Peyer's patch (tissue), 4 donors: ENCODE measurements at regions not wholly inside any gene's neighbourhood (a gene's known extent, or its start where the extent isn't known, plus 50 kb on each side); places are given as distances from the start of the nearest gene placed in this dataset.

ENCODE experiments used
- DNase-seq, 3 donors: peaks; one replicate each; pipeline ENCODE4 v3.0.0-alpha.2; 2017 to 2019
- H3K27ac ChIP-seq, 4 donors: fragments of 200-600 bp; sonication (generic); one replicate each; pipeline ENCODE4 v1.5.1; 2016 to 2019
- H3K27me3 ChIP-seq, 2 donors: fragments of 200-600 bp; sonication (generic); one replicate each; pipeline ENCODE4 v1.5.1; 2019
- H3K36me3 ChIP-seq, 3 donors: fragments of 200-600 bp; sonication (generic); one replicate each; pipeline ENCODE4 v1.5.1; 2016 to 2019
- H3K4me1 ChIP-seq, 4 donors: fragments of 200-600 bp; sonication (generic); one replicate each; pipeline ENCODE4 v1.5.1; 2016 to 2019
- H3K4me3 ChIP-seq, 4 donors: fragments of 200-600 bp; sonication (generic); 1 replicate in 3 of 4; 2 replicates in 1 of 4; pipeline ENCODE4 v1.5.1; 2016 to 2019; ENCODE audit warnings: mild to moderate bottlenecking in 1 of 4
- H3K9me3 ChIP-seq, 4 donors: fragments of 200-600 bp; sonication (generic); one replicate each; pipeline ENCODE4 v1.5.1; 2016 to 2019; ENCODE audit warnings: mild to moderate bottlenecking in 1 of 4
- POLR2A ChIP-seq, 2 donors: fragments of 450-650 bp; IDR thresholded peaks; one replicate each; pipeline ENCODE4 v1.5.1; 2017; ENCODE audit warnings: antibody characterized with exemption in 2 of 2, mild to moderate bottlenecking in 2 of 2, moderate library complexity in 2 of 2
- TF ChIP-seq, protein P1 (sequence below), 6 experiments: fragments of 450-650 bp in 4 of 6; fragments of 200-600 bp in 2 of 6; sonication (generic) in 1 of 6; IDR thresholded peaks; one replicate each; pipeline ENCODE4 v1.5.1; 2017 to 2019; ENCODE audit warnings: antibody characterized with exemption in 6 of 6, mild to moderate bottlenecking in 3 of 6, moderate library complexity in 1 of 6

DNA sequence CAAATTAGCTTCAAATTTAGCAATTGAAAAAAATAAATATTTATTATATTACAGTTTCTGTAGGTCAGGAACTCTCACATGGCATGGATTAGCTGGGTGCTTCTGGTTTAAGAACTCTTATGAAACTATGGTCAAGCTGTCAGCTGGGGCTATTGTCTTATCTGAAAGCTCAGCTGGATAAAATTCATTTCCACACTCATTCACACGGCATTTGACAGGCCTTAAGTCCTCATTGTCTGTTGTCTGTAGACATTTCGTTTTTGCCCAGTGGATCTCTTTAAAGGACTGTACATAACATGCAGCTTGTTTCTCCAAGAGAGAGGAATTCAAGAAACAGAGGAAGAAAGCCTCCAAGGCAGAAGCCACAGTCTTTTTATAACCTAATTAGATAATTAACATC lies 1556.8 kb upstream of the SLC39A10 start:
- H3K36me3 ChIP-seq, result no peaks in the 10 kb centered on the region
- H3K27ac ChIP-seq, result no peak overlapping the region
- no peaks in the 10 kb centered on the region for H3K4me1 ChIP-seq
- no peaks in the 10 kb centered on the region for H3K27me3 ChIP-seq
- no peak for TF ChIP-seq POLR2A (IDR thresholded peaks at IDR 0.05)
- TF ChIP-seq, protein P1, sequence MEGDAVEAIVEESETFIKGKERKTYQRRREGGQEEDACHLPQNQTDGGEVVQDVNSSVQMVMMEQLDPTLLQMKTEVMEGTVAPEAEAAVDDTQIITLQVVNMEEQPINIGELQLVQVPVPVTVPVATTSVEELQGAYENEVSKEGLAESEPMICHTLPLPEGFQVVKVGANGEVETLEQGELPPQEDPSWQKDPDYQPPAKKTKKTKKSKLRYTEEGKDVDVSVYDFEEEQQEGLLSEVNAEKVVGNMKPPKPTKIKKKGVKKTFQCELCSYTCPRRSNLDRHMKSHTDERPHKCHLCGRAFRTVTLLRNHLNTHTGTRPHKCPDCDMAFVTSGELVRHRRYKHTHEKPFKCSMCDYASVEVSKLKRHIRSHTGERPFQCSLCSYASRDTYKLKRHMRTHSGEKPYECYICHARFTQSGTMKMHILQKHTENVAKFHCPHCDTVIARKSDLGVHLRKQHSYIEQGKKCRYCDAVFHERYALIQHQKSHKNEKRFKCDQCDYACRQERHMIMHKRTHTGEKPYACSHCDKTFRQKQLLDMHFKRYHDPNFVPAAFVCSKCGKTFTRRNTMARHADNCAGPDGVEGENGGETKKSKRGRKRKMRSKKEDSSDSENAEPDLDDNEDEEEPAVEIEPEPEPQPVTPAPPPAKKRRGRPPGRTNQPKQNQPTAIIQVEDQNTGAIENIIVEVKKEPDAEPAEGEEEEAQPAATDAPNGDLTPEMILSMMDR (IDR thresholded peaks at IDR 0.05), result no peak
- H3K9me3 ChIP-seq, result no peaks in the 10 kb centered on the region
- H3K4me3 ChIP-seq, result no peak overlapping the region
- DNase-seq, result no peak

DNA sequence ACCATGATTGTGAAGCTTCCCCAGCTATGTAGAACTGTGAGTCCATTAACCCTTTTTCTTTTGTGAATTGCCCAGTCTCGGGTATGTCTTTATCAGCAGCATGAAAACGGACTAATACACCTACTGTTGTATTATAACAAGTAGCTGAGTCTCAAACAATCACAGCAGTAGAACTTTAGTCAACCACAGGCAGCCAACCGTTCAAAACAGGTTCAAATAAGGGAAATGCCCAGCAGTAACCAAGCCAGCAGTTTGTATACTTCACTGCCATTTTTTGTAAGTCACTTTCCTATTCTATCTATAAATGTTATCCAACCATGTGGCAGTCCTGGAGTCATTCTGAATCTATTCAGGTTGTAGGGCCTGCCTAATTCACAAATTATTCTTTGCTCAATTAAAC lies 1560.6 kb upstream of the SLC39A10 start:
- H3K27me3 ChIP-seq, result no peaks in the 10 kb centered on the region
- H3K9me3 ChIP-seq, result no peaks in the 10 kb centered on the region
- no peak overlapping the region for H3K4me3 ChIP-seq
- H3K36me3 ChIP-seq, result no peaks in the 10 kb centered on the region
- no peaks in the 10 kb centered on the region for H3K4me1 ChIP-seq
- TF ChIP-seq, protein P1 (IDR thresholded peaks at IDR 0.05), result no peak
- TF ChIP-seq POLR2A (IDR thresholded peaks at IDR 0.05), result no peak
- no peak for DNase-seq
- H3K27ac ChIP-seq, result no peak overlapping the region

DNA sequence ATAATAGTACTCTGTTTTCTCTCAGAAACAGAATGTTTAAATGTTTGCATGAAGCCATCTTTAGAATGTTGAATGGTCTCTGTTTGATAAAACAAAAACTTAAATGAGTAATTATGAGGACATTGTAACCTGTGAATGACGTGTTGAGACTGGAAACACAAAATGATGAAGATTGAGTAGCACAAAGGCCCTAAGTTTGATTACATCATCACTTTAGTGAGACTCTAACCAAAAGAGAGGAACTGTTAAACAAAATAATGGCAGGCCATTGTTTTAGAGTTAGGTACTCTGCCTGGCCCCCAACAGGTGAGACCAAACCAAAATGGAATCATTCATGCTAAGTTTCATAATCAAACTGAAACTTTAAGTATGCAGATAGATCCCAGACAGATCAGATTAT lies 1561.7 kb upstream of the SLC39A10 start:
- Histone ChIP-seq H3K27ac (no peak overlapping the region), H3K4me3 (no peak overlapping the region), H3K4me1 (no peaks in the 10 kb centered on the region), H3K27me3 (no peaks in the 10 kb centered on the region), H3K9me3 (no peaks in the 10 kb centered on the region), H3K36me3 (no peaks in the 10 kb centered on the region)
- no peak for TF ChIP-seq POLR2A (IDR thresholded peaks at IDR 0.05)
- TF ChIP-seq, protein P1 (IDR thresholded peaks at IDR 0.05), result no peak
- no peak for DNase-seq

DNA sequence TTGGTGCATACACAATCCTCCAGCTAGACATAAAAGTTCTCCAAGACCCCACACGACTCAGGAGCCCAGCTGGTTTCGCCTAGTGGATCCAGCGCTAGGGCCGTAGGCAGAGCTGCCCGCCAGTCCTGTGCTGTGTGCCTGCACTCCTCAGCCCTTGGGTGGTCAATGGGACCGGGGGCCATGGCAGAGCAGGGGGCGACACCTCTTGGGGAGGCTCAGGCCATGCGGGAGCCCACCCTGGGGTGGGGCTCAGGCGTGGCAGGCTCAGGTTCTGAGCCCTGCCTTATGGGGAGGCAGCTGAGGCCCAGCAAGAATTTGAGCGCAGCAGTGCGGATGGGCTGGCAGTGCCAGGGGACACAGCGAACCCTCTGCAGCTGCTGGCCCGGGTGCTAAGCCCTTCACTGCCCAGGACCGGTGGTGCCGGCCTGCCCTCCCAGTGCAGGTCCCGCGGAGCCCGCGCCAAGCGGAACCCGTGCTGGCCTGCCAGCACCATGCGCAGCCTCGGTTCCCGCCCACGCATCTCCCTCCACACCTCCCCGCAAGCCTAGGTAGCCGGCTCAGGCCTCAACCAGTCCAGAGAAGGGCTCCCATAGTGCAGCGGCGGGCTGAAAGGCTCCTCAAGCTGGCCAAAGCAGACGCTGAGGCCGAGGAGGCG lies 1566.6 kb upstream of the SLC39A10 start:
- DNase-seq, result no peak
- TF ChIP-seq, protein P1 (IDR thresholded peaks at IDR 0.05), result no peak
- no peak for TF ChIP-seq POLR2A (IDR thresholded peaks at IDR 0.05)
- H3K36me3 ChIP-seq, result no peaks in the 10 kb centered on the region
- H3K27ac ChIP-seq, result no peak overlapping the region
- H3K27me3 ChIP-seq, result no peaks in the 10 kb centered on the region
- H3K4me3 ChIP-seq, result no peak overlapping the region
- no peaks in the 10 kb centered on the region for H3K9me3 ChIP-seq
- H3K4me1 ChIP-seq, result no peaks in the 10 kb centered on the region

DNA sequence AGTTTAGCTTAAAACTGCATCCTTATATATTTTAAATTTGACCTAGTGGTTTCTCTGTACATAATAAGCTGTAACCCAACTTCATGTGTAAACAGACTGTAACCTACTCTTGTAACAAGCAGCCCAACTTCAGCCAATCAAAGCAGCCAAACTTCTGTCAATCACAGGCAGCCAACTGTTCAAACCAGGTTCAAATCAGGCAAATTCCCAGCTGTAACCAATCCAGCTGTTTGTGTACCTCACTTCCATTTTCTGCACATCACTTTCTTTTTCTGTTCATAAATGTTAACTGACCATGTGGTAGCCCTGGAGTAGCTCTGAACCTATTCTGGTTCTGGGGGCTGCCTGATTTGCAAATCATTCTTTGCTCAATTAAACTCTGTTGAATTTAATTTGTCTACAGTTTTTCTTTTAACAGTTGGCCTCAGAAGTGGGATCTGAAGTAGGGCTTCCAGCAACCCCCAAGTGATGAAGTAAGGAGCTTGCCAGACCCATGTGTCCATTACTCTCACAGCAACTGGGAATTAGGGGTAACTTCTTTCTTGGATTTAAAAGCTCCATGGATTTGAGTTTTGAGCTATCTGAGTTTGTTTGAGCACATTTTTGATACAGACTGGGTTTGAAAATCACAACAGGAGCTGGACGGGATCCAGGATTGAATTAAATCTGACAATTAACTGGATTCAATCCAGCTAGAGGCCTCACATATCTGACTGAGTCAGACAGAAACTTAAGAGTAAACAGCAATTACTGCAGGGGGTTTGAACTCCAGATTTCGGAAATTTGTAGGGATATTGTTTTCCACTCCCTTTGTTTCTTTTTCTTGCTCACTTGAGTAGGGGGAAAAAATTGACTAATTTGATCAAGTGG lies 1569.7 kb upstream of the SLC39A10 start:
- DNase-seq, result no peak
- Histone ChIP-seq H3K36me3 (no peaks in the 10 kb centered on the region), H3K4me3 (no peak overlapping the region), H3K27ac (no peak overlapping the region), H3K27me3 (no peaks in the 10 kb centered on the region), H3K4me1 (no peaks in the 10 kb centered on the region), H3K9me3 (no peaks in the 10 kb centered on the region)
- TF ChIP-seq, protein P1 (IDR thresholded peaks at IDR 0.05), result no peak
- no peak for TF ChIP-seq POLR2A (IDR thresholded peaks at IDR 0.05)
